VCaP (cell line): ENCODE measurements at regions not wholly inside any gene's neighbourhood (a gene's known extent, or its start where the extent isn't known, plus 50 kb on each side); places are given as distances from the start of the nearest gene placed in this dataset.

Experiments
- H3K27ac ChIP-seq: fragments of 450-650 bp; 2 replicates; pipeline ENCODE4 v1.5.1; 2017
- TF ChIP-seq, protein P1 (sequence below): fragments of 450-650 bp; conservative IDR thresholded peaks from 2 replicates; pipeline ENCODE4 v1.5.1; 2017; ENCODE audit warnings: mild to moderate bottlenecking, moderate library complexity

DNA sequence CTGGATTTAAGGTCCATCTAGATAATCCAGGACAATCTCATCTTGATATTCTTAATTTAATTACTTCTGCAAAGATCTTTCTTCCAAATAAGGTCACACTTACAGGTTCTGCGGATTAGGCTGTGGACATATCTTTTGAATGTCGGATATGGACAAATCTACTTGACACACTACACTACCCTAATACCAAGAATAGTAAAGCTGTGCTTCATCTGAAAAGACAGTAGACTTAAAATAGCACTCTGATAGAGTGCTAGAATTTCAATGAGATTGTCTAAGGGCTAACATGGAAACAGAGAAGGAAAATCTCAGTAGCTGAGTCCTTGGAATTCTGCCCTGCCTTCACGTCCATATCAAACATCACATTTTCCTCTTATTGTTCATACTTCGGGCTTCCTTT, 1238.0 kb downstream of the EPHA7 start:
- TF ChIP-seq, protein P1, sequence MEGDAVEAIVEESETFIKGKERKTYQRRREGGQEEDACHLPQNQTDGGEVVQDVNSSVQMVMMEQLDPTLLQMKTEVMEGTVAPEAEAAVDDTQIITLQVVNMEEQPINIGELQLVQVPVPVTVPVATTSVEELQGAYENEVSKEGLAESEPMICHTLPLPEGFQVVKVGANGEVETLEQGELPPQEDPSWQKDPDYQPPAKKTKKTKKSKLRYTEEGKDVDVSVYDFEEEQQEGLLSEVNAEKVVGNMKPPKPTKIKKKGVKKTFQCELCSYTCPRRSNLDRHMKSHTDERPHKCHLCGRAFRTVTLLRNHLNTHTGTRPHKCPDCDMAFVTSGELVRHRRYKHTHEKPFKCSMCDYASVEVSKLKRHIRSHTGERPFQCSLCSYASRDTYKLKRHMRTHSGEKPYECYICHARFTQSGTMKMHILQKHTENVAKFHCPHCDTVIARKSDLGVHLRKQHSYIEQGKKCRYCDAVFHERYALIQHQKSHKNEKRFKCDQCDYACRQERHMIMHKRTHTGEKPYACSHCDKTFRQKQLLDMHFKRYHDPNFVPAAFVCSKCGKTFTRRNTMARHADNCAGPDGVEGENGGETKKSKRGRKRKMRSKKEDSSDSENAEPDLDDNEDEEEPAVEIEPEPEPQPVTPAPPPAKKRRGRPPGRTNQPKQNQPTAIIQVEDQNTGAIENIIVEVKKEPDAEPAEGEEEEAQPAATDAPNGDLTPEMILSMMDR = no peak
- no peak overlapping the region for H3K27ac ChIP-seq

DNA sequence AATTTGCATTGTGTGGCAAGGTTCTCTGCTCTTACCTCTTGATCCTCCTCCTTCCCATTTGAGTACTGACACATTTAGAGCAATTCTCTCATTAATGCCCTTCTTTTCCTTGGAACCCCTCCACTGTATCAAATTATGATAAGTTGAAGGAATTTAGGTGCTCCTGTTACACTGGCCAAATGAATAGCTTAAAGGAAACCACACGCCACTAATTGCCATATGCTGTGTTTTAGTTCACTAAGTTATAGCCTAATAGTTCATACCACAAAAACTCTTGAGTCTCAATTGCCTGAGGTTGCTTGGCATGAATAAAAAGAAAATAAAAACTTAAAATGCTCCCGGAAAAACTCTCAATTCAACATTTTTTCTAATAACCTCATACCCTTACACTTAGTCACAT, 1239.3 kb downstream of the EPHA7 start:
- TF ChIP-seq, protein P1 = no peak
- no peak overlapping the region for H3K27ac ChIP-seq

DNA sequence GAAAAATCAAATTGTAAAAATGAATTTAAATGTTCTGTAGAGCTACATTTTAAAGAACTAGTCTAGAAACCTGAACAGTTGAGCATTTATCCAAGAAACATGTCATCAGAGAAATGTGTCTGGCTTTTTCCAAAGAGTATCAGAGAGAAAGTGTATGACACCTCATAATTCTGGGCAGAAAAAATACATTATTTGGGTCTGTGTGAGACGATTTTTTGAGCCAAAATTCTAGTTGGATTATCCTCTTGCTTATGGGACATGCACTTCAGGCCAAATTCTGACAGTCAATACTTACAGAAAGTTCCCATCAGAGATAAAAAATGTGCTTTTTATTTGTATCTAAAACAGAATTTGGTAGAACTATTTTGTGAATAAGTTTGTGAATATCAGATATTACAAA, 1242.7 kb downstream of the EPHA7 start:
- TF ChIP-seq, protein P1 = no peak
- no peak overlapping the region for H3K27ac ChIP-seq

DNA sequence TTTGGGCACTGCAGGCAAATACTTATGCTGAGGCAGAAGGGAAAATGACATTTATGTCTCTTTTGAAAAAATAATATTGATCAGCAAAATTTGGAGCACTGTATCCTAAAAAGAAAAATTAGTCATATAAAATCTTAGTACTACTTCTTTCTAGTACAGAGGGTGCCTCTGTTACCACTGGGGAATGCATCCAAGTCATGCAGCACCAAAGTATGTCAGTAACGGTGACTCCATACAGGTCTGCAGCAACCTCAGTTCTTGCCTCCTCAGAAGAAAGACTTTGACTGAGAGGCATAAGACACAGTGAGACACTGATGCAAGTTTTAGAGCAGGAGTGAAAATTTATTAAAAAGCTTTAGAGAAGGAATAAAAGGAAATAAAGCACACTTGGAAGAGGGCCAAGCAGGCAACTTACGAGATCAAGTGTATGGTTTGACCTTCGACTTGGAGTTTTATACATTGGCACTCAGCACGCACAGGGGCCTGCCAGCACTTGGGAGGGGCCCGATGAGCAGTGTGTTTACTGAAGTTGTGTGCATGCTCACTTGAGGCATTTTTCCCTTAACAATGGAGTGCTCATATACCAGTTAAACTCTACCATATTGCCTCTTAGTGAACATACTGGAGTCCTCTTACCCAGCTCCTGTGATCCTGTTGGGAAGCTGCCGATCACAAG, 1244.8 kb downstream of the EPHA7 start:
- TF ChIP-seq, protein P1 = no peak
- H3K27ac ChIP-seq = no peak overlapping the region

DNA sequence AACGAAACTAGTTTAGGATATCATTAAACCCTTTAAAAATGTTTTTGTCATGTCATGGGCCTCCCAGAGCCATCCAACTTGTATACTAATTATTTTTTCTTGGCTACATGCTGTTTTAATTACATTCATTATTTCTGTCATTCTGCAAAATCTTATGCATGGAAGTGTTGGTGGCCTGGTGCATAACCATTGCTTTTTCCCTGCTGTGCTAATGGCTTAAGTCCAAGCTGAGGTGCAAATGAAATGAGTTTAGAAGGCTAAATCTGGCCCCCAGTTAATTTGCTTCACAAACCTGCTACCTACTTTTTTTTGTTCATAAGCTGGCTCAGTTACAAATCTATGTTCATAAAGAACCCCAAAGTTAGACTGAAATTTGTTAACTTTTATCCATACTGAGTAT, 1249.9 kb downstream of the EPHA7 start:
- TF ChIP-seq, protein P1 = no peak
- no peak overlapping the region for H3K27ac ChIP-seq

DNA sequence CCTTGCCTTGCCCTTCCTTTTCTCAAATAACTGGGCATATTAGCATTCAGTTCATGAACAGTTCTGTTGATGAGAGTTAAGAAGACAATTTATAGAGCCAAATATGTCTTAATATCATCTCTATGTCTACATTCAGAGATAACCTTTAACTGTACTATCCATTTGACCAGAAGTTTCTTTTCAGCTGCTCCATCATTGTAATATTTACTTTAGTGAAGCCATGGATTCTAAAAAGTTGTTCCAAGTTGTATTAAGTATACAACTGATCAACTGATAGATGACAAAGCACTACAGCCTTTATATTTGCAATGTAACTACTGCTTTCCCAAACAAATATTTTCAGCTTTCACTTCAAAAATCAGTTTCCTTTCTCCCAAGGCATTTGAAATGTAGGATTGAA, 1252.7 kb downstream of the EPHA7 start:
- H3K27ac ChIP-seq = no peak overlapping the region
- TF ChIP-seq, protein P1 = no peak

DNA sequence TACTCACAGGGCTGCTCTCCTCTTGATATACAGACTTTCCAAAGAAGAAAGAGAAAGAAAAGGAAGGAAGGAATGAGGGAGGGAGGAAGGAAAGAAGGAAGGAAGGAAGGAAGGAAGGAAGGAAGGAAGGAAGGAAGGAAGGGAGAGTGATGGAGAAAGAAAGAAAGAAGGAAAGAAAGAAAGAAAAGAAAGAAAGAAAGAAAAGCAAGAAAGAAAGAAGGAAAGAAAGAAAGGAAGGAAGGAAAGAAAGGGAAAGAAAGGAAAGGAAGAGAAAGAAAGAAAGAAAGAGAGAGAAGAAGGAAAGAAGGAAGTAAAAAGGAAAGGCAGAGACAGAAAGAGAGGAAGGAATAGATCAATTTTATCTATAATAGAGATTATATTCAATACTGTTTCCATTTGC, 1257.4 kb downstream of the EPHA7 start:
- TF ChIP-seq, protein P1 = no peak
- H3K27ac ChIP-seq = no peak overlapping the region
